ENCODE measurements at regions not wholly inside any gene's neighbourhood (a gene's known extent, or its start where the extent isn't known, plus 50 kb on each side); places are given as distances from the start of the nearest gene placed in this dataset.
"Not testable (repeated sequence)": the region's sequence is repeated elsewhere in the genome, so short reads cannot be mapped to it uniquely, and the experiment has no call there.

DNA sequence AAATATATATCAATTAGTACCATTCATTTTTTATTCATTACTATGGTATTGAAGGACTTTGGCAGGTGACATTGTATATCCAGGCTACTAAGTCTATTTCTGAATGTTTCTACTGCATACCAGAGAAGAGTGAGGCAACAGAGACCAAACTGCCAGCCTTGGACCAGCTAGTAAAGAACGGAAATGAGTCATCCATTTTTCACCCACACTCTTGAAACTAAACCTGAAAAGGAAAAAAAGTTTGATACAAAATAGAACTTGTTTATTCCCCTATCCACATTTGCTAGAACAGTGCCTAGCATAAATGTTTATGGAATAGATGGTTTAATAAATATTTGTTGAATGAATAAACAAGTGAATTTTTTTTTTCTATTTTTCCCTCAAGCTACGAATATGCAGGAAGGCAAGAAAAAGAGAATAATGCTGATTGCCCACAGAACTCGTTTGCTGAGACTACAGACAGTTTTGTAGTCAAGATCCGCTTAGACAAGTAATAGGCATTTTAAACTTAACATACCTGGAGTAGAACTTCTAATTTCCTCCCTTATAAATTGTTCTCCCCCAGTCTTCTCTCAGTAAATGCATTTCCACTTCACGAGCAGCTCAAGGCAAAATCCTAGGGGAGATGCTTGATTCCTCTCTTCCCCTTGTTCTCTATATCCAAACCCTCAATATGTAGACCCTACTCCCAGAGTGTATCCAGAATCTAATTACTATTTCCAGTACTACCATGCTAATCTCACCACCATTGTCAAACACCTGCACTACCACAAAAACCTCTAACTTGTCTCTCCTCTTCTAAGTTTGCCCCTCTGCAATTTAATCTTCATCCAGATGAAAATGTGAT is 146.2 kb upstream of the RASA1 start:
- no peaks in the 10 kb centered on the region for H3K9me3 Mint-ChIP-seq
- H3K4me1 Mint-ChIP-seq: peaks cover 28 to 42% (median 31%) of the 10 kb centered on the region in 3 donors
- H3K27ac Mint-ChIP-seq: peak overlapping the region in 2 of 3 donors; percentile 20 to 60
- no peaks in the 10 kb centered on the region for H3K27me3 Mint-ChIP-seq
- no peaks in the 10 kb centered on the region for H3K36me3 Mint-ChIP-seq
- H3K4me3 Mint-ChIP-seq: peak overlapping the region; percentile 3 to 88 (median 60)

DNA sequence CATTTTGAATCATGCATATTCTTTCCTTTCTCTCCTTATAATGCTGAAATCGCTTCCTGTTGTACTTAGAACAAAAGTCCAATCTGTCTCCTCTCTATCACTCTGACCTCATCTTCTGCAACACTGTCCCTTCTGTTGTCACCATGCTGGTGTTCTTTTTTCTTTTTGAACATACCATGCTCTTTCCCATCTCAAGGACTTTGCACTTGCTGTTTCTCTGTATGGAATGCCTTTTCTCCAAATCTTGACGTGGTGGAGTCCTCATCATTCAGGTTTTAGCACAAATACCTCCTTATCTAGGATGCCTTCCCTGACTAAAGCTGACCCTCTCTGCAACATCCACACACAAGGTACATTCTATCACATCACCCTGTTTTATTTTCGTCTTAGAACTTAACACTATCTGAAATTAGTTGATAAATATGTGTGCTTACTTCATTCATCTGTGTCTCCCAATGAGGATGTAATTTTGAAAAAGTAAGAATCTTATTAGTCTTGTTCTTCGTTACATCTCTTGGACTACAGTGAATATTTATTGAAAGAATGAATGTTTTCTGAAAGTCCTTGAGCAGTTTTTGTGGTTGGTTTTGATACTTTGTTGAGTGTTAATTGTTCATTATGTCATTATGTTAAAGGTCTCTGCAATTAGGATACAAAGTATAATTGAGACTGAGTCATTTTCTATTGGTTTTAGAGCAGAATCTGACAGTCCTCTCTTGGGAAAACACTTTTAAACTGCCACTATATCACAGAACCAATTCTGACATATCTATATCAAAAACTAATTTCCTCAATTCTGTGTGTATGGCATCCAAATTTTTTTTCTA is 145.3 kb upstream of the RASA1 start:
- H3K36me3 Mint-ChIP-seq: no peaks in the 10 kb centered on the region
- peaks cover 28 to 38% (median 30%) of the 10 kb centered on the region in 3 donors for H3K4me1 Mint-ChIP-seq
- no peaks in the 10 kb centered on the region for H3K9me3 Mint-ChIP-seq
- peak overlapping the region in 2 of 3 donors; percentile 59 to 60 for H3K27ac Mint-ChIP-seq
- peak overlapping the region; percentile 3 to 88 (median 60) for H3K4me3 Mint-ChIP-seq
- H3K27me3 Mint-ChIP-seq: no peaks in the 10 kb centered on the region

DNA sequence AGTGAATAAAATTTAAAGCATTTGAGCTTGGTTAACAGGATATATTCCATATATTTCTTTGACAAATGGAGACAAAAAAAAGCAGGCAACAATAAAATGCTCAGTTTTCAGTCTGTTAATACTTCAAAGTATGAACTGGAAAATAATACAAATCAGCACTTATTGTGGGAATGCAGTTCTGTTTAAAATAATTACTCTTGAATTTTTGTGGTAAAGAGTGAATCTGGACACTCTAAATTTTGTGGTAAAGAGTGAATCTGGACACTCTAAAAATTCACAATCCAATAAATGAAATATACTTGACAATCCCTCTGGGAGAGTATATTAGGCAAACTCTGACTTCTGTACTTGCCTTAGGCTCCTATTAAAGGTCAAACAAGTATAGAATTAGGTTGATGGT is 141.9 kb upstream of the RASA1 start:
- Mint-ChIP-seq H3K36me3 (peaks cover 6% of the 10 kb centered on the region), H3K27me3 (no peaks in the 10 kb centered on the region), H3K4me1 (peaks cover 17 to 30% (median 20%) of the 10 kb centered on the region in 3 donors), H3K27ac (no peak overlapping the region), H3K4me3 (no peak overlapping the region), H3K9me3 (no peaks in the 10 kb centered on the region)

DNA sequence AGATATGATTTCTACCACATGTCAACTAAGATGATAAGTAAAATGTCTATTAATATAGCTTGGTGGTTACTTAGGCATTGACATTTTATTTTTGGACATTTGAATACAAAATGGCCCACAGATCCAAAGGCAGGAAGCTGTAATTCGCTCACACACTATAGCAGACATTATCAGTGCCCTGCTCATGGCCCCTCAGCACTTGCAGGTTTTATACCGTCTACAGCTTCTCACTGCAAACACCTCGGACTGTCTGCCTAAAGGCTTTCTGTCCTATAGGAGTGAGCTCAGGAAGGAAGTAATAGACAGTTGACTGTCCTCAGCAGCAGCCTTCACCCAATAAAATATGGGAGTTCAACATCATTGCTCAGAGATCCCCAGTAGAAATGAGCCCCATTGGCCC is 140.8 kb upstream of the RASA1 start:
- Mint-ChIP-seq H3K9me3 (no peaks in the 10 kb centered on the region), H3K27me3 (no peaks in the 10 kb centered on the region), H3K4me3 (no peak overlapping the region), H3K4me1 (peaks cover 6 to 19% (median 15%) of the 10 kb centered on the region in 3 donors), H3K36me3 (peaks cover 6% of the 10 kb centered on the region), H3K27ac (no peak overlapping the region)

GRCh38 chr5:87127426-87127825 is 140.3 kb upstream of the RASA1 start:
- no peak overlapping the region for H3K27ac Mint-ChIP-seq
- H3K27me3 Mint-ChIP-seq: no peaks in the 10 kb centered on the region
- no peaks in the 10 kb centered on the region for H3K9me3 Mint-ChIP-seq
- peaks cover under 1 to 14% (median 10%) of the 10 kb centered on the region in 3 donors for H3K4me1 Mint-ChIP-seq
- peaks cover 6% of the 10 kb centered on the region for H3K36me3 Mint-ChIP-seq
- no peak overlapping the region for H3K4me3 Mint-ChIP-seq

- Mint-ChIP-seq H3K4me3 (no peak overlapping the region), H3K9me3 (no peaks in the 10 kb centered on the region), H3K27ac (no peak overlapping the region)
These were observed 139.6 kb upstream of the RASA1 start for GRCh38 chr5:87127956-87128687.

GRCh38 chr5:87129046-87129445 is 138.6 kb upstream of the RASA1 start:
- peaks cover 0 to 7% (median 7%) of the 10 kb centered on the region in 3 donors for H3K4me1 Mint-ChIP-seq
- H3K9me3 Mint-ChIP-seq: no peaks in the 10 kb centered on the region
- peak overlapping the region in 1 of 3 donors; percentile 34 for H3K27ac Mint-ChIP-seq
- H3K27me3 Mint-ChIP-seq: no peaks in the 10 kb centered on the region
- no peak overlapping the region for H3K4me3 Mint-ChIP-seq
- H3K36me3 Mint-ChIP-seq: peaks cover 6% of the 10 kb centered on the region

More at GRCh38 chr5:87127956-87128687, 139.6 kb upstream of the RASA1 start:
- peaks cover 6% of the 10 kb centered on the region for H3K36me3 Mint-ChIP-seq
- H3K27me3 Mint-ChIP-seq: no peaks in the 10 kb centered on the region
- peaks cover 0 to 8% (median 7%) of the 10 kb centered on the region in 3 donors for H3K4me1 Mint-ChIP-seq

DNA sequence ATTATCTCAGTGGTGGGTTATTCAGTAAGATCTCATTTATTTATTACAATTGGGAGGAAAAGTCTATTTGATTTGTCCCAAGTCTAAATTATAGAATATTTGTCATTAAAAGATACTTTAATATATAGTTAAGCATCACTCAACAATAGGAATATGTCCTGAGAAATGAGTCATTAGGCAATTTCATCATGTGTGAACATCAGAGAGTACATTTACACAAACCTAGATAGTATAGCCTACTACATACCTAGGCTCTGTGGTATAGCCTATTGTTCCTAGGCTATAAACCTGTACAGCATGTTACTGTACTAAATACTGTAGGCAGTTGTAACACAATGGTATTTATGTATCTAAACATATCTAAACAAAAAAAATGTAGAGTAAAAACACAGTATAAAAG is 135.0 kb upstream of the RASA1 start:
- peaks cover 6 to 10% (median 9%) of the 10 kb centered on the region in 3 donors for H3K4me1 Mint-ChIP-seq
- H3K9me3 Mint-ChIP-seq: no peaks in the 10 kb centered on the region
- H3K27ac Mint-ChIP-seq: no peak overlapping the region
- H3K4me3 Mint-ChIP-seq: no peak overlapping the region
- H3K27me3 Mint-ChIP-seq: no peaks in the 10 kb centered on the region
- peaks cover 6% of the 10 kb centered on the region for H3K36me3 Mint-ChIP-seq

- not testable (repeated sequence) for H3K27me3 Mint-ChIP-seq, H3K36me3 Mint-ChIP-seq, H3K27ac Mint-ChIP-seq, H3K4me3 Mint-ChIP-seq, H3K9me3 Mint-ChIP-seq
- H3K4me1 Mint-ChIP-seq: peaks cover 5 to 12% (median 9%) of the 10 kb centered on the region in 3 donors
These were observed 133.2 kb upstream of the RASA1 start for GRCh38 chr5:87134513-87134912.

GRCh38 chr5:87136096-87136495 is 131.6 kb upstream of the RASA1 start:
- Mint-ChIP-seq H3K27me3 (no peaks in the 10 kb centered on the region), H3K36me3 (no peaks in the 10 kb centered on the region), H3K4me1 (peaks cover 6 to 16% (median 9%) of the 10 kb centered on the region in 3 donors), H3K9me3 (no peaks in the 10 kb centered on the region), H3K4me3 (no peak overlapping the region), H3K27ac (no peak overlapping the region)

- no peaks in the 10 kb centered on the region for H3K27me3 Mint-ChIP-seq
- H3K36me3 Mint-ChIP-seq: no peaks in the 10 kb centered on the region
- H3K9me3 Mint-ChIP-seq: no peaks in the 10 kb centered on the region
These were observed 130.9 kb upstream of the RASA1 start for GRCh38 chr5:87136733-87137132.

GRCh38 chr5:87137283-87137682 is 130.4 kb upstream of the RASA1 start:
- H3K4me1 Mint-ChIP-seq: peaks cover 6 to 16% (median 9%) of the 10 kb centered on the region in 3 donors
- H3K27ac Mint-ChIP-seq: no peak overlapping the region
- no peaks in the 10 kb centered on the region for H3K9me3 Mint-ChIP-seq
- H3K4me3 Mint-ChIP-seq: no peak overlapping the region
- no peaks in the 10 kb centered on the region for H3K27me3 Mint-ChIP-seq
- H3K36me3 Mint-ChIP-seq: no peaks in the 10 kb centered on the region

More at GRCh38 chr5:87136733-87137132, 130.9 kb upstream of the RASA1 start:
- no peak overlapping the region for H3K4me3 Mint-ChIP-seq
- H3K27ac Mint-ChIP-seq: no peak overlapping the region
- peaks cover 6 to 16% (median 9%) of the 10 kb centered on the region in 3 donors for H3K4me1 Mint-ChIP-seq

GRCh38 chr5:87138091-87138805 is 129.4 kb upstream of the RASA1 start:
- H3K4me1 Mint-ChIP-seq: peaks cover 6 to 16% (median 9%) of the 10 kb centered on the region in 3 donors
- no peaks in the 10 kb centered on the region for H3K36me3 Mint-ChIP-seq
- H3K9me3 Mint-ChIP-seq: no peaks in the 10 kb centered on the region
- H3K27me3 Mint-ChIP-seq: no peaks in the 10 kb centered on the region
- H3K27ac Mint-ChIP-seq: no peak overlapping the region
- H3K4me3 Mint-ChIP-seq: no peak overlapping the region

DNA sequence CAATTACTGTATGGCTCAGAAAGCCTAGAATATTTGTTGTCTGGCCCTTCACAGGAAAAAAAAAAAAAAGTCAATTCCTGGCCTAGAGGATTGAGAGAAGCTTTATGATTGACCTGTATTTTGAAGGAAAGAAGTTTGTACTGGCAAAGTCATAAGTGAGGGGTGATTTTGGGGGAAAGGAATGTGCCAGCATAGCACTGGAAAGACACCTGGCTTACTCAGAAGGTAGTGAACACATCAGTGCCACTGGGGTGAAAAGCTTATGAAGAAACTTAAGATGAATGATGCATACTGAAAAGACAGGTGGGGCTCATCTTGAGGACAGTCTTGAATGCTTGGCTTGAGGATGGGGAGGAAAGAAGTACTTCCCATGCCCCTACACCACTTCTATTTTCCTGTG is 127.9 kb upstream of the RASA1 start:
- Mint-ChIP-seq H3K4me3 (no peak overlapping the region), H3K36me3 (no peaks in the 10 kb centered on the region), H3K27ac (no peak overlapping the region), H3K9me3 (peaks cover 0 to 1% (median 0%) of the 10 kb centered on the region in 3 donors), H3K4me1 (peaks cover 6 to 16% (median 9%) of the 10 kb centered on the region in 3 donors), H3K27me3 (no peaks in the 10 kb centered on the region)

Measured in IgD-negative memory B cell (primary cell).